Suprapubic skin (tissue), 4 donors: ENCODE measurements at regions not wholly inside any gene's neighbourhood (a gene's known extent, or its start where the extent isn't known, plus 50 kb on each side); places are given as distances from the start of the nearest gene placed in this dataset.

Experiments
- CTCF ChIP-seq, 2 donors: fragments of 200-600 bp in 1 of 2; fragments of 450-650 bp in 1 of 2; sonication (generic) in 1 of 2; IDR thresholded peaks; one replicate each; pipeline ENCODE4 v1.5.1; 2016 to 2019; ENCODE audit warnings: antibody characterized with exemption in 2 of 2, mild to moderate bottlenecking in 1 of 2, moderate library complexity in 1 of 2
- EP300 ChIP-seq: sonication (generic); formaldehyde crosslinking; IDR thresholded peaks from one replicate; pipeline ENCODE4 v1.6.1; 2017; ENCODE audit warnings: antibody characterized with exemption
- POLR2AphosphoS5 ChIP-seq, 3 donors: sonication (generic); formaldehyde crosslinking; IDR thresholded peaks; one replicate each; pipeline ENCODE4 v1.6.1; 2017; ENCODE audit warnings: antibody characterized with exemption in 3 of 3

GRCh38 chr4:159410076-159410777 is 307.3 kb downstream of the RAPGEF2 start:
- TF ChIP-seq CTCF (IDR thresholded peaks at IDR 0.05), result no peak
- TF ChIP-seq POLR2AphosphoS5 (IDR thresholded peaks at IDR 0.05), result no peak
- no peak for TF ChIP-seq EP300
